Psoas muscle (tissue), 7 donors: ENCODE measurements at regions not wholly inside any gene's neighbourhood (a gene's known extent, or its start where the extent isn't known, plus 50 kb on each side); places are given as distances from the start of the nearest gene placed in this dataset.

ENCODE experiments used
- ATAC-seq, 4 donors: fragments of 200-7000 bp; cut with Tn5 transposase; one replicate each; pipeline ENCODE4 v1.9.1; 2020; ENCODE audit warnings: moderate library complexity in 3 of 4, mild to moderate bottlenecking in 2 of 4
- DNase-seq, 2 donors: peaks; one replicate each; pipeline ENCODE4 v3.0.0-alpha.2; 2020
- H3K27ac ChIP-seq: fragments of 200-600 bp; one replicate; pipeline ENCODE4 v1.8.0; 2022
- H3K27me3 ChIP-seq, 3 donors: fragments of 200-600 bp in 1 of 3; one replicate each; pipeline versions ENCODE4 v1.6.1 to v1.8.0; 2013 to 2022; ENCODE audit warnings: low read length in 2 of 3, mild to moderate bottlenecking in 2 of 3, moderate library complexity in 1 of 3; ENCODE audit not compliant: insufficient read depth in 3 of 3
- H3K36me3 ChIP-seq, 2 donors: fragments of 200-600 bp in 1 of 2; one replicate each; pipeline versions ENCODE4 v1.6.1 to v1.8.0; 2013 to 2022; ENCODE audit warnings: low read depth in 1 of 2, mild to moderate bottlenecking in 1 of 2, moderate library complexity in 1 of 2; ENCODE audit not compliant: insufficient read depth in 1 of 2
- H3K4me1 ChIP-seq: fragments of 200-600 bp; one replicate; pipeline ENCODE4 v1.8.0; 2022
- H3K4me3 ChIP-seq: fragments of 200-600 bp; one replicate; pipeline ENCODE4 v1.8.0; 2022; ENCODE audit warnings: mild to moderate bottlenecking
- H3K9me3 ChIP-seq: fragments of 200-600 bp; one replicate; pipeline ENCODE4 v1.8.0; 2022
- WGBS, 3 donors: extraction: QIAGEN DNeasy Blood & Tissue Kit; methylation state at CpG; one replicate each; pipeline versions ENCODE4 v1.1.6 to v1.1.7; 2013; 5-methylcytosine and 5-hydroxymethylcytosine counted together
- intact Hi-C, 2 donors: fragments of 100-400 bp; cut with DNase I; formaldehyde crosslinking; loops; one replicate each; pipeline versions ENCODE4 v1.11.0 to v1.14.2; 2022
- TF ChIP-seq, protein P1 (sequence below): fragments of 200-600 bp; IDR thresholded peaks from one replicate; pipeline ENCODE4 v1.8.0; 2022; ENCODE audit warnings: antibody characterized with exemption
- donor health status: healthy with polysubstance abuse.
- donor health status: DM: no; HTN: no; CAD: no; lungs with moderate emphysema.
- donor health status: Bipolar disorder and iron deficiency.
- donor health status: healthy.
- donor health status: DM: yes; HTN: yes; CAD: no.
- donor health status: DM: no; HTN: no; CAD: no.
- donor health status: DM: yes; HTN: yes; CAD: no.

DNA sequence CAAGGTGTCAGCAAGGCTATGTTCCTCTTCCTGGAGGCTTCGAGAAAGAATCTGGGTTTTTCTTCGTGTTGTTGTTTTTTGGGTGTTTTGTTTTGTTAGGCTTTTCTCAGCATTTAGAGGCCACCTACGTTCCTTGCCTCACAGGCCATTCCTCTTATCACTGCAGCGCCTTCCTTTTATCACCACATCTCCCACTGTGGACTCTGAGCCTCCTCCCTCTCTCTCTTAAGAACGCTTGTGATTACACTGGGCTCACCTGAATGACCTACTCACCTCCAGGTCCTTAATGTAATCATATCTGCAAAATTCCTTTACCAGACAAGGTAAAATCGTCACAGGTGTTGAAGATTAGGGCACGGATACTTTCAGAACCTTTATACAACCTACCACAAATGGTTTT, 340.8 kb downstream of the DTWD2 start:
- H3K27me3 ChIP-seq = no peaks in the 10 kb centered on the region
- DNase-seq = no peak
- WGBS, 3 donors = 53 to 63% (median 56%) methylated on average over 7 of the region's 7 CpGs
- no peaks in the 10 kb centered on the region for H3K9me3 ChIP-seq
- TF ChIP-seq, protein P1, sequence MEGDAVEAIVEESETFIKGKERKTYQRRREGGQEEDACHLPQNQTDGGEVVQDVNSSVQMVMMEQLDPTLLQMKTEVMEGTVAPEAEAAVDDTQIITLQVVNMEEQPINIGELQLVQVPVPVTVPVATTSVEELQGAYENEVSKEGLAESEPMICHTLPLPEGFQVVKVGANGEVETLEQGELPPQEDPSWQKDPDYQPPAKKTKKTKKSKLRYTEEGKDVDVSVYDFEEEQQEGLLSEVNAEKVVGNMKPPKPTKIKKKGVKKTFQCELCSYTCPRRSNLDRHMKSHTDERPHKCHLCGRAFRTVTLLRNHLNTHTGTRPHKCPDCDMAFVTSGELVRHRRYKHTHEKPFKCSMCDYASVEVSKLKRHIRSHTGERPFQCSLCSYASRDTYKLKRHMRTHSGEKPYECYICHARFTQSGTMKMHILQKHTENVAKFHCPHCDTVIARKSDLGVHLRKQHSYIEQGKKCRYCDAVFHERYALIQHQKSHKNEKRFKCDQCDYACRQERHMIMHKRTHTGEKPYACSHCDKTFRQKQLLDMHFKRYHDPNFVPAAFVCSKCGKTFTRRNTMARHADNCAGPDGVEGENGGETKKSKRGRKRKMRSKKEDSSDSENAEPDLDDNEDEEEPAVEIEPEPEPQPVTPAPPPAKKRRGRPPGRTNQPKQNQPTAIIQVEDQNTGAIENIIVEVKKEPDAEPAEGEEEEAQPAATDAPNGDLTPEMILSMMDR = no peak
- no peak for ATAC-seq
- no peaks in the 10 kb centered on the region for H3K4me1 ChIP-seq
- H3K4me3 ChIP-seq = no peak overlapping the region
- H3K27ac ChIP-seq = no peak overlapping the region
- intact Hi-C loops = loop anchor here in 1 of 2 donors (1.0 kb wide), 1 partner anchor 8 kb away; no protein-coding TSS in a partner anchor
- no peaks in the 10 kb centered on the region for H3K36me3 ChIP-seq

DNA sequence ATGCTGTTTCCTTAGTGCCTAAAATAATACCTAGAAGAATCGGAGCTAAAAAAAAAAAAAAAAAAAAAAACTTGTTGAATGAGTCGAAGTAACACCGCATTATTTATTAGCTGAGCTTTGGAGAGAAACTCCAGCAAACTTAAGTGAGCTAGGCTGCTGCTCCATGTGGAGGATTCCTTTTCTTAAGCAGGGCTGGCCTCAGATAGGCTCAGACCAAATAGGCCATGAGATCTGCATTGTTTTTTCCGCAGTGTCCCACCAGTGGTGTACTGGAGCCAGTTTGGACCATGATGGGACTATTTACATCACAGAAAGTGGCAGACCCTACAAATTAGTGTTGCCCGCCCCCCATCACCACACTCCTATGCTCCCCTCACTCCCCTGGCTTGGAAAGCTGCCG, 341.4 kb downstream of the DTWD2 start:
- intact Hi-C loops = loop anchor here in 1 of 2 donors (1.0 kb wide), 1 partner anchor 8 kb away; no protein-coding TSS in a partner anchor
- H3K27me3 ChIP-seq = no peaks in the 10 kb centered on the region
- WGBS, 3 donors = 45 to 58% (median 49%) methylated on average over 5 to 6 of the region's 6 CpGs

DNA sequence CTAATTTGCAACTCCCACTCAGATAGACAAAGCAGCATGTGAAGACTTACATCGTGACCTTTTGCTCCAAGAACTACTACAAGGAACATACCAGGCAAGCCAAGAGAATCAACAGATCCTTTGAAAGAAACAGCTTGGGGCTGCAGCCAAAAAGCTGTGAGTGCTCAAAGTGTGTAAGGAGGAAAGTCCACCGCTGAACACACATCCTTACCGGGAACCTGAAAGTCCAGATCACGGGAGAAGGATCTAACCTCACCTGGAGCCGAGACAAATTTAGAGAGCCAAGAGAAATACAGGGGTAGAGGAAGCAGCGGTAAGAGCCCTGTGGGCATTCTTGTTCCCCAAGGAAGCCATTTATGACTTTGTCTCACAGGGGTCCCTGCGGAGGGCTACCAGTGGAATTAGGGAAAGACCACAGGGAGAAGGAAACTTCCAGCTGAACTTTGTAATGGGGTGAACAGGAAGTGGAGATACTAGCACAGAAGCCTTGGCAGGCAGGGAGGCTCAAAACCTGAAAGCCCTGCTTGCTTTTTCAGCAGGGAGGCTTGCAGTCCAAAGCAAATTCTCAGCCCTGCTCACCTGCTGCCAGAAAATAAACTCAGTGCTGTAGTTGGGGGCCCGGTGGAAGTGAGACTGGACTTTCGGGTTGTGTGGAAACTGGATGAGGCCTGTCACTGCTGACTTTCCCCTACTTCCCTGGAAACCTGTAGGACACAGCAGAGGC, 350.2 kb downstream of the DTWD2 start:
- DNase-seq (no peak), ATAC-seq (no peak)
- no peak overlapping the region for H3K4me3 ChIP-seq
- no peak overlapping the region for H3K27ac ChIP-seq
- H3K9me3 ChIP-seq = no peaks in the 10 kb centered on the region
- H3K36me3 ChIP-seq = no peaks in the 10 kb centered on the region
- H3K27me3 ChIP-seq = no peaks in the 10 kb centered on the region
- WGBS, 3 donors = 86 to 94% (median 90%) methylated on average over 9 of the region's 9 CpGs
- TF ChIP-seq, protein P1 = no peak
- H3K4me1 ChIP-seq = no peaks in the 10 kb centered on the region
- intact Hi-C loops = no loop called here

More for the DNA sequence above, 341.4 kb downstream of the DTWD2 start:
- Histone ChIP-seq H3K27ac (no peak overlapping the region), H3K36me3 (no peaks in the 10 kb centered on the region), H3K4me1 (no peaks in the 10 kb centered on the region), H3K4me3 (no peak overlapping the region), H3K9me3 (no peaks in the 10 kb centered on the region)
- no peak for ATAC-seq
- no peak for DNase-seq
- TF ChIP-seq, protein P1 = no peak

DNA sequence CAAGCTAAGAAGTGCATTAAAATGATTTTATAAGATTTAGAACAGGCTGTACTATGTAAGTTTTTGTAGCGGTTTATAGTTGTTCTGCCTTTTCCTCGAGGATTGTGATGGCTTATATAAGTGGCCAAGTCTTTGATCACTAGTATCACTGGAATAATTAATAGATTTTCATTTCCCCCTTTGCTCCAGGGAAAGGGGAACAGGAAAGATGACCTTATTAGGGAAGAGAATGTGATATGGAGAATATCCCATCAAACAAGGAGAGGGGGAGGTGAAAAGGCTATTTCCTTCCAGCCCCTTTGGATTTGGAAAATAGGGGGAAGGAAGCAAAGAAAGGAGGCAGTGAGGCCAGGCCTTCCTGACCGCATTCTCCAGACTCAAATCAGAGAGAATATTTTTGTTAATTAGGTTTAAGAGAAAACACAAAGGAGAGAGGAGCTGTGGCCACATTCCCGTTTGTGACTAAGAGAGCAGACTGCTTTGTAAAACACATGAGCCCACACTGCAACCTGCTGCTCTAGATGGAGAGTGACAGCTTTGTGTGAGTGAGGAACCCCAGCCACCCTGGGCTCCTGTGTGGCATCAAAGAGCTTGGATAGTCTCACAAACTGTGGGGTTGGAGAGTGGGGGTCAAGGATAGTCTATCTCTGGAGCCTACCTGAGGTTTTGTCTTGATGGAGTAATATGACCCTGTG, 359.5 kb downstream of the DTWD2 start:
- TF ChIP-seq, protein P1 = no peak
- H3K27ac ChIP-seq = no peak overlapping the region
- no peaks in the 10 kb centered on the region for H3K27me3 ChIP-seq
- no peak overlapping the region for H3K4me3 ChIP-seq
- no peak for ATAC-seq
- DNase-seq = no peak
- H3K4me1 ChIP-seq = no peaks in the 10 kb centered on the region
- 57 to 58% (median 58%) methylated on average over 4 of the region's 4 CpGs for WGBS, 3 donors
- no peaks in the 10 kb centered on the region for H3K36me3 ChIP-seq
- no peaks in the 10 kb centered on the region for H3K9me3 ChIP-seq
- intact Hi-C loops = no loop called here
